H1 (cell line): ENCODE measurements at regions not wholly inside any gene's neighbourhood (a gene's known extent, or its start where the extent isn't known, plus 50 kb on each side); places are given as distances from the start of the nearest gene placed in this dataset.

ENCODE experiments used
- CTCF ChIA-PET: fragments of 300-600 bp; sonication (Branson Sonifier 250); formaldehyde crosslinking; loops from one replicate; lab custom pipeline; 2021; ENCODE audit not compliant: partially characterized antibody; lab: Charles Lee
- POLR2A ChIA-PET: fragments of 300-600 bp; sonication (Branson Sonifier 250); formaldehyde crosslinking; loops from one replicate; lab custom pipeline; 2021; ENCODE audit warnings: inconsistent platforms; ENCODE audit not compliant: partially characterized antibody; lab: Charles Lee
- DNase-seq, 2 experiments: peaks; one replicate each; pipeline versions ENCODE4 v3.0.0 to v3.0.0-alpha.2; 2010 to 2022; ENCODE audit warnings: low spot score in 2 of 2, low read depth in 1 of 2, mixed read lengths in 1 of 2
- FAIRE-seq: peaks from 2 replicates; lab custom pipeline; 2011; peaks lifted over from hg19 to GRCh38; lab: Jason Lieb, UNC
- H2AFZ ChIP-seq: 2 replicates; pipeline ENCODE4 v1.8.1; 2012; ENCODE audit warnings: low read length, inconsistent platforms
- H2AK5ac ChIP-seq: 2 replicates; pipeline ENCODE4 v1.6.1; 2013; ENCODE audit warnings: low read depth, low read length
- H2BK120ac ChIP-seq: replicated peaks from 2 replicates; pipeline ENCODE3; 2013; ENCODE audit warnings: low read depth, low read length, inconsistent platforms
- H2BK12ac ChIP-seq: 2 replicates; pipeline ENCODE4 v1.6.1; 2013; ENCODE audit warnings: low read depth, low read length
- H2BK15ac ChIP-seq: 2 replicates; pipeline ENCODE4 v1.6.1; 2013; ENCODE audit warnings: low read length
- H2BK20ac ChIP-seq: 2 replicates; pipeline ENCODE4 v1.6.1; 2013; ENCODE audit warnings: low read length
- H2BK5ac ChIP-seq: 2 replicates; pipeline ENCODE4 v1.6.1; 2013; ENCODE audit warnings: low read depth, low read length
- H3K14ac ChIP-seq: 2 replicates; pipeline ENCODE4 v1.6.1; 2013; ENCODE audit warnings: inconsistent platforms; ENCODE audit not compliant: insufficient read length
- H3K18ac ChIP-seq: 2 replicates; pipeline ENCODE4 v1.6.1; 2013; ENCODE audit warnings: low read length; ENCODE audit errors: extremely low read depth
- H3K23ac ChIP-seq: 2 replicates; pipeline ENCODE4 v1.6.1; 2013; ENCODE audit warnings: inconsistent platforms; ENCODE audit not compliant: insufficient read length
- H3K23me2 ChIP-seq: 2 replicates; pipeline ENCODE4 v1.6.1; 2013; ENCODE audit warnings: low read depth, low read length
- H3K27ac ChIP-seq: 2 replicates; pipeline ENCODE4 v1.6.1; 2011; ENCODE audit warnings: low read depth, low read length, inconsistent platforms
- H3K27me3 ChIP-seq, 4 experiments: replicated peaks in 1 of 4; 1 replicate in 1 of 4; 2 replicates in 3 of 4; pipeline versions ENCODE4 v1.6.1 to v1.8.1; 2011 to 2013; ENCODE audit warnings: low read length in 3 of 4, mild to moderate bottlenecking in 3 of 4, inconsistent platforms in 2 of 4, mixed read lengths in 2 of 4, moderate library complexity in 1 of 4; ENCODE audit not compliant: control insufficient read depth in 3 of 4, insufficient read depth in 3 of 4; ENCODE audit errors: extremely low read depth in 1 of 4
- H3K36me3 ChIP-seq, 4 experiments: 2 replicates each; pipeline versions ENCODE4 v1.6.1 to v1.8.1; 2011 to 2013; ENCODE audit warnings: mild to moderate bottlenecking in 4 of 4, low read length in 3 of 4, moderate library complexity in 2 of 4, control low read depth in 1 of 4, inconsistent platforms in 1 of 4; ENCODE audit not compliant: insufficient read depth in 4 of 4, control insufficient read depth in 2 of 4
- H3K4ac ChIP-seq: replicated peaks from 2 replicates; pipeline ENCODE3; 2013; ENCODE audit warnings: low read length, low read depth, mixed read lengths, inconsistent platforms; ENCODE audit not compliant: insufficient read length
- H3K4me1 ChIP-seq, 4 experiments: replicated peaks in 1 of 4; 1 replicate in 1 of 4; 2 replicates in 3 of 4; pipeline versions ENCODE4 v1.6.1 to v1.8.1; 2011 to 2013; ENCODE audit warnings: low read length in 3 of 4, inconsistent platforms in 2 of 4, mixed read lengths in 1 of 4; ENCODE audit not compliant: insufficient read depth in 4 of 4, control insufficient read depth in 3 of 4
- H3K4me2 ChIP-seq, 2 experiments: 2 replicates each; pipeline versions ENCODE4 v1.6.1 to v1.8.1; 2011 to 2013; ENCODE audit warnings: low read depth in 2 of 2, low read length in 2 of 2, control low read depth in 1 of 2, inconsistent platforms in 1 of 2, mild to moderate bottlenecking in 1 of 2; ENCODE audit not compliant: insufficient read depth in 1 of 2
- H3K4me3 ChIP-seq, 4 experiments: fragments of 200-600, 300-600 bp in 1 of 4; sonication (generic), shearing (Covaris generic), sonication (Bioruptor Twin) in 1 of 4; 2 replicates each; pipeline versions ENCODE4 v1.5.1 to v1.8.1; 2011 to 2016; ENCODE audit warnings: low read length in 4 of 4, low read depth in 3 of 4, control low read depth in 2 of 4, inconsistent platforms in 2 of 4, mild to moderate bottlenecking in 2 of 4, mixed read lengths in 1 of 4, moderate library complexity in 1 of 4; ENCODE audit not compliant: insufficient read depth in 2 of 4; ENCODE audit errors: extremely low read depth in 1 of 4
- H3K56ac ChIP-seq: replicated peaks from 2 replicates; pipeline ENCODE3; 2013; ENCODE audit warnings: low read depth, mild to moderate bottlenecking, mixed read lengths, low read length, inconsistent platforms; ENCODE audit not compliant: insufficient read length
- H3K79me1 ChIP-seq: 2 replicates; pipeline ENCODE4 v1.6.1; 2013; ENCODE audit warnings: low read depth, low read length, control low read depth
- H3K79me2 ChIP-seq, 2 experiments: 2 replicates each; pipeline versions ENCODE4 v1.6.1 to v1.8.1; 2012 to 2013; ENCODE audit warnings: low read length in 2 of 2, mild to moderate bottlenecking in 2 of 2, inconsistent platforms in 1 of 2; ENCODE audit not compliant: insufficient read depth in 2 of 2, control insufficient read depth in 1 of 2
- H3K9ac ChIP-seq, 4 experiments: replicated peaks in 1 of 4; 1 replicate in 1 of 4; 2 replicates in 3 of 4; pipeline versions ENCODE4 v1.6.1 to v1.8.1; 2011 to 2013; ENCODE audit warnings: low read depth in 3 of 4, low read length in 3 of 4, control low read depth in 2 of 4, mild to moderate bottlenecking in 2 of 4, moderate library complexity in 2 of 4, inconsistent platforms in 1 of 4; ENCODE audit errors: extremely low read depth in 1 of 4
- H3K9me3 ChIP-seq, 2 experiments: 2 replicates each; pipeline versions ENCODE4 v1.6.1 to v1.8.1; 2012 to 2013; ENCODE audit warnings: mild to moderate bottlenecking in 2 of 2, moderate library complexity in 2 of 2, control low read depth in 1 of 2, inconsistent platforms in 1 of 2, low read depth in 1 of 2, low read length in 1 of 2, mixed read lengths in 1 of 2; ENCODE audit not compliant: insufficient read depth in 2 of 2
- H4K20me1 ChIP-seq, 2 experiments: replicated peaks in 1 of 2; 2 replicates each; pipeline versions ENCODE3 to v1.8.1; 2011 to 2013; ENCODE audit warnings: inconsistent platforms in 2 of 2, low read length in 2 of 2, mild to moderate bottlenecking in 1 of 2; ENCODE audit not compliant: insufficient read depth in 2 of 2, control insufficient read depth in 1 of 2
- H4K5ac ChIP-seq: 2 replicates; pipeline ENCODE4 v1.6.1; 2013; ENCODE audit warnings: low read length, low read depth, mixed read lengths, inconsistent platforms; ENCODE audit not compliant: insufficient read length
- H4K8ac ChIP-seq: 2 replicates; pipeline ENCODE4 v1.8.0; 2013; ENCODE audit warnings: mild to moderate bottlenecking, moderate library complexity, low read length, inconsistent platforms; ENCODE audit not compliant: insufficient read depth; ENCODE audit errors: extremely low read depth
- H4K91ac ChIP-seq: replicated peaks from 2 replicates; pipeline ENCODE3; 2013; ENCODE audit warnings: low read length, mixed read lengths, inconsistent platforms; ENCODE audit not compliant: insufficient read length
- BACH1 ChIP-seq: IDR thresholded peaks from 2 replicates; pipeline ENCODE4 v1.6.1; 2012; ENCODE audit warnings: low read length, improper control_type of control experiment
- CREB1 ChIP-seq: IDR thresholded peaks from 2 replicates; pipeline ENCODE4 v1.6.1; 2012; ENCODE audit warnings: inconsistent platforms
- EP300 ChIP-seq, 2 experiments: IDR thresholded peaks; 1 replicate in 1 of 2; 2 replicates in 1 of 2; pipeline ENCODE4 v1.6.1; 2011 to 2012; ENCODE audit warnings: low read depth in 2 of 2, low read length in 2 of 2, mild to moderate bottlenecking in 2 of 2, borderline replicate concordance in 1 of 2, inconsistent platforms in 1 of 2, moderate library complexity in 1 of 2
- JUND ChIP-seq: IDR thresholded peaks from 2 replicates; pipeline ENCODE4 v1.6.1; 2011; ENCODE audit warnings: mild to moderate bottlenecking, improper control_type of control experiment, low read length
- KDM4A ChIP-seq: IDR thresholded peaks from one replicate; pipeline ENCODE4 v1.7.1; 2012; ENCODE audit warnings: low read depth, mild to moderate bottlenecking, moderate library complexity, low read length, inconsistent platforms; ENCODE audit not compliant: severe bottlenecking
- MAX ChIP-seq: IDR thresholded peaks from 2 replicates; pipeline ENCODE4 v1.6.1; 2012; ENCODE audit warnings: inconsistent platforms
- PHF8 ChIP-seq: fragments of 200-600 bp; sonication (generic); conservative IDR thresholded peaks from 2 replicates; pipeline ENCODE4 v1.7.1; 2012; ENCODE audit warnings: low read depth, mild to moderate bottlenecking, inconsistent platforms, low read length, moderate library complexity
- POLR2A ChIP-seq, 2 experiments: IDR thresholded peaks; 1 replicate in 1 of 2; 2 replicates in 1 of 2; pipeline ENCODE4 v1.6.1; 2011; ENCODE audit warnings: low read depth in 2 of 2, low read length in 2 of 2, mild to moderate bottlenecking in 2 of 2; ENCODE audit errors: control extremely low read depth in 1 of 2
- SAP30 ChIP-seq: fragments of 300-600 bp; sonication (generic); IDR thresholded peaks from 2 replicates; pipeline ENCODE4 v1.7.1; 2012; ENCODE audit warnings: low read length, moderate library complexity, mild to moderate bottlenecking, inconsistent platforms; ENCODE audit not compliant: insufficient read depth, insufficient replicate concordance
- SP2 ChIP-seq: IDR thresholded peaks from 2 replicates; pipeline ENCODE4 v1.6.1; 2012; ENCODE audit warnings: mild to moderate bottlenecking, low read length, inconsistent platforms
- WGBS, 2 experiments: shearing (Covaris generic) in 1 of 2; methylation state at CpG; one replicate each; pipeline versions ENCODE4 v1.1.6 to v1.1.7; 2013 to 2015; ENCODE audit warnings: low lambda C conversion rate in 2 of 2, mixed read lengths in 2 of 2, inconsistent platforms in 1 of 2, low coverage in 1 of 2, missing lambda C conversion rate in 1 of 2; ENCODE audit not compliant: insufficient replicate concordance in 2 of 2, insufficient coverage in 1 of 2, insufficient read length in 1 of 2; ENCODE audit errors: extremely low coverage in 1 of 2, missing lambda C conversion rate in 1 of 2; 5-methylcytosine and 5-hydroxymethylcytosine counted together

GRCh38 chr12:75721796-75722195, 210.4 kb upstream of the KRR1 start:
- Histone ChIP-seq H2BK15ac (no peak overlapping the region), H3K4me3 (no peak overlapping the region), H3K79me2 (no peaks in the 10 kb centered on the region), H2BK20ac (no peak overlapping the region; the same call in 1 of the 2 replicates), H2AK5ac (no peak overlapping the region), H3K23me2 (no peaks in the 10 kb centered on the region), H2BK12ac (no peak overlapping the region), H3K9ac (no peak overlapping the region), H3K56ac (no peak overlapping the region), H4K5ac (no peak overlapping the region), H2AFZ (no peak overlapping the region), H3K36me3 (no peaks in the 10 kb centered on the region), H2BK5ac (no peak overlapping the region), H3K4me2 (no peak overlapping the region), H3K23ac (no peak overlapping the region), H3K4me1 (peaks cover 4 to 17% (median 12%) of the 10 kb centered on the region in 4 experiments; a peak in 4 of 7 replicates), H3K27me3 (no peaks in the 10 kb centered on the region; a peak in 1 of 7 replicates), H4K8ac (no peak overlapping the region), H3K4ac (no peak overlapping the region), H3K79me1 (no peaks in the 10 kb centered on the region), H3K14ac (no peak overlapping the region), H2BK120ac (no peak overlapping the region), H4K91ac (no peak overlapping the region), H4K20me1 (no peaks in the 10 kb centered on the region), H3K9me3 (no peaks in the 10 kb centered on the region), H3K18ac (no peak overlapping the region), H3K27ac (no peak overlapping the region)
- no peak for TF ChIP-seq BACH1
- TF ChIP-seq KDM4A = no peak
- TF ChIP-seq CREB1 = no peak
- TF ChIP-seq POLR2A (IDR thresholded peaks at IDR 0.05; ENCODE audit: control extremely low read depth in 1 of 2, low read depth in 2 of 2, low read length in 2 of 2) = no peak
- TF ChIP-seq JUND = no peak
- TF ChIP-seq SP2 = no peak
- no peak for TF ChIP-seq PHF8
- TF ChIP-seq EP300 (IDR thresholded peaks at IDR 0.05; ENCODE audit: borderline replicate concordance in 1 of 2, low read depth in 2 of 2, low read length in 2 of 2) = no peak
- TF ChIP-seq MAX = no peak
- TF ChIP-seq SAP30 = no peak
- ChIA-PET POLR2A (interaction anchor here (1.2 kb wide), 1 partner anchor 9 kb away, joined by 3 read pairs; no protein-coding TSS in a partner anchor), CTCF (interaction anchor here (1.1 to 1.9 kb wide), 4 partner anchors 12 to 198 kb away, joined by 3 to 11 read pairs (median 3); no protein-coding TSS in a partner anchor)
- DNase-seq (no peak), FAIRE-seq (no peak)
- WGBS, 2 experiments = 74% methylated on average over 2 of the region's 2 CpGs; no CpG with 5 or more reads in 1 of the 2 experiments
